NCI-H774 (cell line): ENCODE measurements at regions not wholly inside any gene's neighbourhood (a gene's known extent, or its start where the extent isn't known, plus 50 kb on each side); places are given as distances from the start of the nearest gene placed in this dataset.

Experiments
- DNase-seq: peaks from one replicate; lab custom pipeline; 2025; lab: John Stamatoyannopoulos, UW

DNA sequence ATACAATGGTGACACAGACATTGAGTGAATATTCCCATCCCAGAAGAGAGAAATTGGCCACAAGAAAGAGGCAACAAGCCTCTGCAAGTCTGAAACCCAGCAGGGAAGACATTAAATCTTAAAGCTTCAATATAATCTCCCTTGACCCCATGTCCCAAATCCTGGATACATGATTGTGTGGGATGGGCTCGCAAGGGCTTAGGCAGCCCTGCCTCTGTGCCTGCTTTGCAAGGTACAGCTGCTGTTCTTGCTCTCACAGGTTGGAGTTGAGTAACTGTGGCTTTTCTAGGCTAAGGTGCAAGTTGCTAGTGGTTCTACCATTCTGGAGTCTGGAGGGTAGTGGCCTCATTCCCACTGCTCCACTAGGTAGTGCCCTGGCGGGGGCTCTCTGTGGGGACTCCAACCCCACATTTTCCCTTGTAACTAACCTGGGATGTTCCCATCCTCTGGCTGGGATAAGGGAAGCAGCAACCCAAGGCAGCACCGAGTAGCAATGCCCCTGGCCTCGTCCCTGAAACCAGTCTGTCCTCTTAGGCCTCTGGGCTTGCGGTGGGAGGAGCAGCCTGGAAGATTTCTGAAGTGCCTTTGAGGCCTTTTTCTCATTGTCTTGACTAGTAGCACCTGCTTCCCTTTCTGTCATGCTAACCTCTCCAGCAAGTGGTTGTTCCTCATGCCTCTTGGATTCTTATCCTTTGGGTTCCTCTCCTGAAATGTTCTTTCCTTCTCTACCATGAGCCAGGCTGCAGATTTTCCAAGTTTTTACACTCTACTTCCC, 90.0 kb downstream of the FAM174B start:
- DNase-seq = no peak

DNA sequence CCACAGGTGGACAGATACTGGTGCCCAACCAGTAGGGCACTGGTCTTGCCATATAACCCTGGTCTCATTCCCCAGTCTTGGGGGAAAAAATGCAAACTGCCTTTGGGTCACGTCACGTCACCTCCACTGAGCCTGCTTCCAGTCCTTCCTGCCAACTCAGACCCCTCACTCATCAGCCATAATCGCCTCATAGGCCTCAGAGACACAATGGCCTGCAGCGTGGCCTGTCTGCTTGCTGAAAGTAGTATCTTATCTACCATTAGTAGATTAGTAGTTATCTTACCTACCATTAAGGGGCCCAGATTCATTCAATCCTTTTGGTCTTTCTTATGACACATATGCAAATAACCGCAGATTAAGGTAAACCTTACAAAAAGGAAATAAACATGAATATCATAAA, 93.8 kb downstream of the FAM174B start:
- no peak for DNase-seq

- no peak for DNase-seq
These were observed 102.3 kb downstream of the FAM174B start for GRCh38 chr15:92553317-92553716.

DNA sequence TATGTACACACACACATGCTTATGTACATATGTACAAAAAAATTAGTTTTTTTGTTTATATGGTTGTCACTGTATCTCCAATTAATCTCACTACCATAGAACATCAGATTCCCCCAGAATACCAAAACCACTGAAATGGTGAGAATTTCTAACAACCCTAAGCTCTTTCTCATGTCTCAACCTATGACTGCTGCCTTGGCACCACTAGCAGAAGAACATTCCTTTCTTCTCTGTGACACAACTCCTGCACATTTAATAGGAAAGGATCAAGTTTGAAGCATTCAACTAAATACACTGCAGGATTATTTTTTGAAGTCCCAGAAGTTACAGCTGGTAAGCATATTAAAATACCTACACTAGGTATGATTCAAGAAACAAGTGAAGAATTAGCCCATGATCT, 109.6 kb downstream of the FAM174B start:
- DNase-seq = no peak

DNA sequence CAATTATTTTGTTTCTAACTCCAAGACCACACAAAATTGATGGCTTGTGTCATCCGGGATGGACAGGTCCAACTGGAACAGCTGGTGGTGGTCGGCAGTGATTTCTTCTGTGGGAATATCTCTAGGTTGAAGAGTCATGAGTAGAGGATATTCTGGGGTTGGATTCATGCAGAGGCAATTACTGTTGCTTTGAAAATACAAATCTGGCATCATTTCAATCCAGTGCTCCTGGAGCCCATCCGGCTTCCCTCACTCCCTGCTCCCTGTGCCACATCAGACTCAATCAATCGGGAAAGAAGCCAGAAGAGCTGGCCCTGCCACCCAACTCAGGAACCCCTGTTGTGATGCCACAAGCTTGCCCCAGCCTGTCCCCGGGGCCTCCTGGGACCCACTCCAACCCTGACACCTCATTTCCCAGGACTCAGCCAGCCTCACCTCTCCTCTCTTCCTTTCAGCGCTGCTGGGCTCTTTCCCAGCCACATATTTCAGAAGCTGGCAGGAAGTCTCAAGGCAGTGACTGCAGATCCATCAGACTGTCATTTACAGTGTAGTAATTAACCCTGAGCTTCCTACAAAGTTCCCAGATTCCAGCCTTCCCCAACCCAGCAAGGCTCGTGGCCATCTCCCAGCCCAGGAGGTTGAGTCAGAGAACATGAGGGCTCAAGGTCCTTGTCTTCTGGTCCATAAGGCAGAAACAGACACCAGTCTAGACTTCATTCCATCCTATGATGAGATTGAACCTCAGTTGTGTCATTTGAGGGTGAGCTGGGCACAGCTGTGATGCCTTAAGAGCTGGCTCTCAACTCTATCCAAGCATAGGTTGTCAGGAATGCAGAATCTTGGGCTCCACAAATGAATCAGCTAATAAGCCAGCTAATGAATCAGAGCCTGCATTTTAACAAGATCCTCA, 114.0 kb downstream of the FAM174B start:
- DNase-seq = no peak

DNA sequence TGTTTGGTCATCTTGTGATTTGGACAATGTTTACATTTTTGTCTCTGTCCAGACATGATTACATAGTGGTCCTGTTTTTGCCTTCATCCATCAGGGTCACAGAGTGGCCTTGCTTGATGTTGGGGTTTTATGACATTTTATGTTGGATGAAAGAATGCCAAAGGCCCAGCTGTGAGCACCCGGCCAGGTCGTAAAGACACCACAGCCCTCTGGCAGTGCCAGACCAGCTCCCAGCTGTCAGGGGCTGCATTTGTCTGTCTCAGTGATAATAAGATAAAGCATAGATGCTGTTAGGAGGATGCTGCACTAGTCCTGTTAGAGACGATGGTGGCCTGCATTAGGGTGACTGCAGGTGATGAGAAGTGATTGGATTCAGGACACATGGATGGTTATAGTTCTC, 117.5 kb downstream of the FAM174B start:
- no peak for DNase-seq

DNA sequence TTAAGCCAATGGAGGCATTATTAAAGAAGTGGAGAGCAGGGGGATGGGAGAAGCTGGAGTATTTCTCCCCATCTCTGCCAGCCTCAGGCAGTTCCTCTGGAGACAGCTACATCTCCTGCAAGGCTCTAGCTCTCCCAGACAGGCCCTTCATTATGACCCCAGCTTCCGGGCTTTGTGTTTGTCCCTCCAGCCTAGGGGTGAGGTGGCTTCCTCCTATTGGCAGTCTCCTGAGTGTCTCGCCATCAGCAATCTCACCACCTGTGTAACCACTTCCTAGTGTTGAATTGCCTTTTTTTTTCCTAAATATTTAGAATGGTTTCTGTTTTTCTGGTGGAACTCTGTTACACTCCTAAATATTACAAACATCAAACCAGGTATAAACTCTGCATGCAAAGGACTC, 122.3 kb downstream of the FAM174B start:
- no peak for DNase-seq

DNA sequence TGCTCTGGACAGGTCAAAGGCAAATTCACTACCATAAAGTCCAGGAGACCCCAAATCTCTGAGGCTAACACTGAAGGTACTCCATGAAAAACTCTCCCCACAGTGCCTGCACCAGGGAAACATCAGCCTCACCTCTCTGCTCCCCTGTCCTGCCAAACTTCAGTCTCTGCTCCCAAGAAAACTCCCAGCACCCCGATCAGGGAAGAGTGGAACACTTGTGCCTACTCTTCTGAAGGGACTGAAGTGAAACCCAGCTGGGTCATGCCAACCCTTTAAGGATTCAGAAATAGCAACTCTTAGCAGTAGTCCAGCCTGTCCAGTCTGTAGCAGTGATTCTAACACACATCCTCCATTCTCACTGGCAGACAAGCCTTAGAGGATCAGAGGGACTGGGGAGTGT, 124.2 kb downstream of the FAM174B start:
- no peak for DNase-seq

- DNase-seq = no peak
These were observed 126.8 kb downstream of the FAM174B start for GRCh38 chr15:92528736-92529135.

DNA sequence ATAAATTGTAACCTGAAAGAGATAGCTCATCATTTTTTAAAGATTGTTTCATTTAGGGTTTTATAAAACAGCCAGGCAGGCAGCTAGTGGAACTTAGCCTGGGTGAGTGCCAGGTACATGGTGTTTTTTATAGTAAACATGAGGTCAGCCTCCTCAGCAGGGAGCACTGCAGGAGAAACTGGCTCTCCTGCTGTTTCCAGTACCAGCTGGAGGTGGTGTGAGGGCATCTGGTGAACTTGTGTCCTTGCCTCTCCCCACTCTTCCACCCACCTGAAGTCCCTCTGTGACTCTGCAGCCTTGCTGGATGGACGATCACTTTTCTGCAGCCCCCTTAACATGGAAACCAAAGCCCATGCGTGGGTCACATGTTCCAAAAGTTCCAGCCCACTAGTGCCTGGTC, 128.4 kb downstream of the FAM174B start:
- peak; percentile 17 for DNase-seq

DNA sequence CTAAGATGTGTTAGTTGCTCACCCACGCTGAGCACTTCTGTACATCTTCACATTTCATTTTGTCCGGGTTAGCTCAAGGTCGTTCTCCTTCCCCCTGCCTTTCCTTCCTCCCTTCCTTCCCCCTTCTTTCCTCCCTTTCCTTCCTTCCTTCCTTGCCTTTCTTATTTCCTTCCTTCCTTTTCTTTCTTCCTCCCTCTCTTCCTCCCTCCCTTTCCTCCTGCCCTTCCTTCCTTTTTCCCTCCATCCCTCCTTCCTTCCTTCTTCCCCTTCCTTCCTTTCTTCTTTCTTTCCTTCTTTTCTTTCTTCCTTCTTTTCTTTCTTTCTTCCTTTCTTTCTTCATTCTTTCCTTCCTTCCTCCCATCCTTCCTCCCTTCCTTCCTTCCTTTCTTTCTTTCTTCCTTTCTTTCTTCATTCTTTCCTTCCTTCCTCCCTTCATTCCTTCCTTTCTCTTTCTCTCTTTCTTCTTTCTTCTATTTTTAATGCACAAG, 129.8 kb downstream of the FAM174B start:
- DNase-seq = no peak

- no peak for DNase-seq
These were observed 130.6 kb downstream of the FAM174B start for GRCh38 chr15:92524874-92525565.

DNA sequence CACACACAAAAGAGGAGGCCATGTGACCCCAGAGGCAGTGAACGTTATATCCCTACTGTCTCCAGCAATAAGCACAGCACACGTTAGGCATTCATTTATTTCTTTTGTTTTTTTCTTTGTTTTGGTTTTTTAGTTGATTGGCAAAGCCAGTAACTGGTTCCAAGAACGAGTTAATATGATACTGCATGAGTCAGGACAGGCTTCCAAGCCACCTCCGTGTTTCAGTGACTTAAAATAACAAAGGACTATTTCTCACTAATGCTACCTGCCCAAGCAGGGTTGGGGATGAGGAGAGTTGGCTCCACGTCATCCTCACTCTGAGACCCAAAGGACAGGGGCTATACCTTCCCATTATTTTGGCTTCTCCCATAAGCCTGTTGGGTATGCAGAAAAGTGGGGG, 130.5 kb downstream of the ST8SIA2 start:
- no peak for DNase-seq

DNA sequence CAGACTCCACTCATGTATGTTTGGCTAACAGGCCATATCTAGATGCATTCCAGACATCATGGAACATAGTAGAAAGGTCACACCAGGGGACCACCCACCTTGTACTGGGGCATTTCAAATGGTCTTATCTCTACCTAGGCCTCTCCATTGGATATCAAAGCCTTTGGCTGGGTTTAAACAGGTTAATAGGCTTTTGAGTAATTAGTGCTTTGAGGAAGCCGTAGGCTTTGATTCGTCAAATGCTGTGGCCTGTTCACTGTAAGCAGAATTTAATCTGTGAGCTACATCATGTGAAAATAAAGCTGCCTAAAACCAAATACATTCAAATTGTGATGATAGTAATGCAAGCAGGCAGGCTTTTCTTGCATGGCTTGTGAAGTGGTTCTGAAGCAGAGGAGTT, 129.5 kb downstream of the ST8SIA2 start:
- no peak for DNase-seq

DNA sequence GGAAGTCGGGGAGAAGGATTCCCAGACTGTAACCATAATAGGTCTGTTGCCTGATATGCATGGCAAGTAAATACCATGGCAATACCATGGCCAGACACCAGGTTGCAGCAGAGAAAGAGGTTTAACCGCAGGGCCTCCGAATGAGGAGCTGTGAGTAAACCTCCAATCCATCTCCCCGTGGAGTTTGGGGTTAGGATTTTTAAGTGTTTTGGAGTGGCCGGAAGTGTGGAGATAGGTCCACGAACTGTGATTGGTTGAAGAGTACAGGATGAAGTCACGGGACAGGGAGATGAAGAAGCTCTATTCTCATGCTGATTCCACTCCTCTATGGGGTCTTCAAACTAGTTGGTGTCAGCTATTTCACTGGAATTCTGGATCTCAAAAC, 127.9 kb downstream of the ST8SIA2 start:
- DNase-seq = peak; percentile 59

GRCh38 chr15:92520914-92521623, 127.4 kb downstream of the ST8SIA2 start:
- DNase-seq = no peak

GRCh38 chr15:92519709-92520108, 126.0 kb downstream of the ST8SIA2 start:
- DNase-seq = no peak
